Choroid plexus epithelial cell (primary cell): ENCODE measurements at regions not wholly inside any gene's neighbourhood (a gene's known extent, or its start where the extent isn't known, plus 50 kb on each side); places are given as distances from the start of the nearest gene placed in this dataset.

Experiments used
- DNase-seq: peaks from one replicate; pipeline ENCODE4 v3.0.0-alpha.2; 2010; ENCODE audit warnings: low read depth
- H3K4me3 ChIP-seq: 2 replicates; pipeline ENCODE4 v1.5.1; 2011; ENCODE audit warnings: low read depth, mild to moderate bottlenecking, control low read depth, low read length, moderate library complexity
- TF ChIP-seq, protein P1 (sequence below): conservative IDR thresholded peaks from 2 replicates; pipeline ENCODE4 v1.5.1; 2011; ENCODE audit warnings: low read depth, mild to moderate bottlenecking, control low read depth, inconsistent platforms, low read length, moderate library complexity

GRCh38 chr1:116261227-116261626 is 111.8 kb upstream of the ATP1A1 start:
- H3K4me3 ChIP-seq: no peak overlapping the region
- no peak for DNase-seq
- TF ChIP-seq, protein P1, sequence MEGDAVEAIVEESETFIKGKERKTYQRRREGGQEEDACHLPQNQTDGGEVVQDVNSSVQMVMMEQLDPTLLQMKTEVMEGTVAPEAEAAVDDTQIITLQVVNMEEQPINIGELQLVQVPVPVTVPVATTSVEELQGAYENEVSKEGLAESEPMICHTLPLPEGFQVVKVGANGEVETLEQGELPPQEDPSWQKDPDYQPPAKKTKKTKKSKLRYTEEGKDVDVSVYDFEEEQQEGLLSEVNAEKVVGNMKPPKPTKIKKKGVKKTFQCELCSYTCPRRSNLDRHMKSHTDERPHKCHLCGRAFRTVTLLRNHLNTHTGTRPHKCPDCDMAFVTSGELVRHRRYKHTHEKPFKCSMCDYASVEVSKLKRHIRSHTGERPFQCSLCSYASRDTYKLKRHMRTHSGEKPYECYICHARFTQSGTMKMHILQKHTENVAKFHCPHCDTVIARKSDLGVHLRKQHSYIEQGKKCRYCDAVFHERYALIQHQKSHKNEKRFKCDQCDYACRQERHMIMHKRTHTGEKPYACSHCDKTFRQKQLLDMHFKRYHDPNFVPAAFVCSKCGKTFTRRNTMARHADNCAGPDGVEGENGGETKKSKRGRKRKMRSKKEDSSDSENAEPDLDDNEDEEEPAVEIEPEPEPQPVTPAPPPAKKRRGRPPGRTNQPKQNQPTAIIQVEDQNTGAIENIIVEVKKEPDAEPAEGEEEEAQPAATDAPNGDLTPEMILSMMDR: no peak

GRCh38 chr1:116262207-116262994 is 110.6 kb upstream of the ATP1A1 start:
- no peak overlapping the region for H3K4me3 ChIP-seq
- DNase-seq: no peak
- TF ChIP-seq, protein P1: no peak

- DNase-seq: no peak
- TF ChIP-seq, protein P1: no peak
- no peak overlapping the region for H3K4me3 ChIP-seq
Measured at GRCh38 chr1:116262995-116263385, 110.1 kb upstream of the ATP1A1 start.

- no peak overlapping the region for H3K4me3 ChIP-seq
- DNase-seq: no peak
- TF ChIP-seq, protein P1: no peak
Measured at GRCh38 chr1:116265931-116266863, 106.8 kb upstream of the ATP1A1 start.

- DNase-seq: no peak
- H3K4me3 ChIP-seq: no peak overlapping the region
- TF ChIP-seq, protein P1: no peak
Measured at GRCh38 chr1:116266864-116267212, 106.2 kb upstream of the ATP1A1 start.

GRCh38 chr1:116268211-116268610 is 104.8 kb upstream of the ATP1A1 start:
- peak; percentile 1 for DNase-seq
- no peak overlapping the region for H3K4me3 ChIP-seq
- TF ChIP-seq, protein P1: no peak
